Gastroesophageal sphincter (tissue), 3 donors: ENCODE measurements at regions not wholly inside any gene's neighbourhood (a gene's known extent, or its start where the extent isn't known, plus 50 kb on each side); places are given as distances from the start of the nearest gene placed in this dataset.
"Not testable (repeated sequence)": the region's sequence is repeated elsewhere in the genome, so short reads cannot be mapped to it uniquely, and the experiment has no call there.

ENCODE experiments used
- POLR2A ChIP-seq, 2 donors: fragments of 450-650 bp; IDR thresholded peaks; one replicate each; pipeline ENCODE4 v1.6.1; 2017; ENCODE audit warnings: antibody characterized with exemption in 2 of 2, mild to moderate bottlenecking in 2 of 2, moderate library complexity in 1 of 2
- TF ChIP-seq, protein P1 (sequence below), 4 experiments: fragments of 200-600 bp in 2 of 4; fragments of 450-650 bp in 2 of 4; sonication (generic) in 1 of 4; IDR thresholded peaks; one replicate each; pipeline ENCODE4 v1.5.1; 2017 to 2019; ENCODE audit warnings: antibody characterized with exemption in 4 of 4, mild to moderate bottlenecking in 2 of 4, moderate library complexity in 2 of 4

DNA sequence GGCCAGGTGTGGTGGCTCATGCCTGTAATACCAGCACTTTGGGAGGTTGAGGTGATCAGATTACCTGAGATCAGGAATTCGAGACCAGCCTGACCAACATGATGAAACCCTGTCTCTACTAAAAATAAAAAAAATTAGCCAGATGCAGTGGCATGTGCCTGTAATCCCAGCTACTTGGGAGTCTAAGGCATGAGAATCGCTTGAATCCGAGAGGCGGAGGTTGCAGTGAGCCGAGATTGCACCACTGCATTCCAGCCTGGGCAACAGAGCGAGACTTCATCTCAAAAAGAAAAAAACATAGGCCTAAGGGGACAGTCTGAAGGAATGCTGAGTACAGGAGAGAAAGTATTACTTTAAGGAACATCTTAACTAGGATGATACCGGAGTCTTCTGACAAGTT is 650.6 kb upstream of the USP24 start:
- TF ChIP-seq, protein P1, sequence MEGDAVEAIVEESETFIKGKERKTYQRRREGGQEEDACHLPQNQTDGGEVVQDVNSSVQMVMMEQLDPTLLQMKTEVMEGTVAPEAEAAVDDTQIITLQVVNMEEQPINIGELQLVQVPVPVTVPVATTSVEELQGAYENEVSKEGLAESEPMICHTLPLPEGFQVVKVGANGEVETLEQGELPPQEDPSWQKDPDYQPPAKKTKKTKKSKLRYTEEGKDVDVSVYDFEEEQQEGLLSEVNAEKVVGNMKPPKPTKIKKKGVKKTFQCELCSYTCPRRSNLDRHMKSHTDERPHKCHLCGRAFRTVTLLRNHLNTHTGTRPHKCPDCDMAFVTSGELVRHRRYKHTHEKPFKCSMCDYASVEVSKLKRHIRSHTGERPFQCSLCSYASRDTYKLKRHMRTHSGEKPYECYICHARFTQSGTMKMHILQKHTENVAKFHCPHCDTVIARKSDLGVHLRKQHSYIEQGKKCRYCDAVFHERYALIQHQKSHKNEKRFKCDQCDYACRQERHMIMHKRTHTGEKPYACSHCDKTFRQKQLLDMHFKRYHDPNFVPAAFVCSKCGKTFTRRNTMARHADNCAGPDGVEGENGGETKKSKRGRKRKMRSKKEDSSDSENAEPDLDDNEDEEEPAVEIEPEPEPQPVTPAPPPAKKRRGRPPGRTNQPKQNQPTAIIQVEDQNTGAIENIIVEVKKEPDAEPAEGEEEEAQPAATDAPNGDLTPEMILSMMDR (IDR thresholded peaks at IDR 0.05), result not testable (repeated sequence)
- not testable (repeated sequence) for TF ChIP-seq POLR2A (IDR thresholded peaks at IDR 0.05)
